ENCODE measurements at regions not wholly inside any gene's neighbourhood (a gene's known extent, or its start where the extent isn't known, plus 50 kb on each side); places are given as distances from the start of the nearest gene placed in this dataset.

DNA sequence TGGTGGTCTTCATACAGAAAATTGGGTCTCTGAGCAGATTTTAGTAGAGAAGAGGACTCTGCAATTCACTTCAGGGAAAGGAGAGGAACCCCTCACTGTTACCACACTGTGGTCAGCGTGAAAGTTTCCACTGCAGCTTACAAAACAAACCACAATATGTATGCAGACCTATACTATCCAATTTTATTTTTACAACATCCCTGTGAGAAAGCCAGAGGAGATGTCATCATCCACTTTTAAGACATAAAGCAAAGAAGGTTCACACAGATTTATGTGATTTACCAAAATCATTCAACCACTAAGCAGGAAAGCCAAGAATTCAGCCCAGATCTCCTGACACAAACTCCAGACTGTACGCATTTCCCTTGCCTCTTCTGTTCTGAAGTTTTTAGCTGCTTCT, 442.4 kb downstream of the FRK start:
- TF ChIP-seq, protein P1, sequence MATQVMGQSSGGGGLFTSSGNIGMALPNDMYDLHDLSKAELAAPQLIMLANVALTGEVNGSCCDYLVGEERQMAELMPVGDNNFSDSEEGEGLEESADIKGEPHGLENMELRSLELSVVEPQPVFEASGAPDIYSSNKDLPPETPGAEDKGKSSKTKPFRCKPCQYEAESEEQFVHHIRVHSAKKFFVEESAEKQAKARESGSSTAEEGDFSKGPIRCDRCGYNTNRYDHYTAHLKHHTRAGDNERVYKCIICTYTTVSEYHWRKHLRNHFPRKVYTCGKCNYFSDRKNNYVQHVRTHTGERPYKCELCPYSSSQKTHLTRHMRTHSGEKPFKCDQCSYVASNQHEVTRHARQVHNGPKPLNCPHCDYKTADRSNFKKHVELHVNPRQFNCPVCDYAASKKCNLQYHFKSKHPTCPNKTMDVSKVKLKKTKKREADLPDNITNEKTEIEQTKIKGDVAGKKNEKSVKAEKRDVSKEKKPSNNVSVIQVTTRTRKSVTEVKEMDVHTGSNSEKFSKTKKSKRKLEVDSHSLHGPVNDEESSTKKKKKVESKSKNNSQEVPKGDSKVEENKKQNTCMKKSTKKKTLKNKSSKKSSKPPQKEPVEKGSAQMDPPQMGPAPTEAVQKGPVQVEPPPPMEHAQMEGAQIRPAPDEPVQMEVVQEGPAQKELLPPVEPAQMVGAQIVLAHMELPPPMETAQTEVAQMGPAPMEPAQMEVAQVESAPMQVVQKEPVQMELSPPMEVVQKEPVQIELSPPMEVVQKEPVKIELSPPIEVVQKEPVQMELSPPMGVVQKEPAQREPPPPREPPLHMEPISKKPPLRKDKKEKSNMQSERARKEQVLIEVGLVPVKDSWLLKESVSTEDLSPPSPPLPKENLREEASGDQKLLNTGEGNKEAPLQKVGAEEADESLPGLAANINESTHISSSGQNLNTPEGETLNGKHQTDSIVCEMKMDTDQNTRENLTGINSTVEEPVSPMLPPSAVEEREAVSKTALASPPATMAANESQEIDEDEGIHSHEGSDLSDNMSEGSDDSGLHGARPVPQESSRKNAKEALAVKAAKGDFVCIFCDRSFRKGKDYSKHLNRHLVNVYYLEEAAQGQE (IDR thresholded peaks at IDR 0.05; ENCODE audit: insufficient read depth in 1 of 2, low read depth in 2 of 2, low read length in 1 of 2) = no peak
- TF ChIP-seq POLR2AphosphoS5 (IDR thresholded peaks at IDR 0.05; ENCODE audit: low read depth, low read length) (no peak), TCF7L2 (IDR thresholded peaks at IDR 0.05; ENCODE audit: low read depth, low read length) (no peak), SIN3A (IDR thresholded peaks at IDR 0.05; ENCODE audit: borderline replicate concordance, insufficient read depth, low read depth, low read length) (no peak)
- TF ChIP-seq, protein P2, sequence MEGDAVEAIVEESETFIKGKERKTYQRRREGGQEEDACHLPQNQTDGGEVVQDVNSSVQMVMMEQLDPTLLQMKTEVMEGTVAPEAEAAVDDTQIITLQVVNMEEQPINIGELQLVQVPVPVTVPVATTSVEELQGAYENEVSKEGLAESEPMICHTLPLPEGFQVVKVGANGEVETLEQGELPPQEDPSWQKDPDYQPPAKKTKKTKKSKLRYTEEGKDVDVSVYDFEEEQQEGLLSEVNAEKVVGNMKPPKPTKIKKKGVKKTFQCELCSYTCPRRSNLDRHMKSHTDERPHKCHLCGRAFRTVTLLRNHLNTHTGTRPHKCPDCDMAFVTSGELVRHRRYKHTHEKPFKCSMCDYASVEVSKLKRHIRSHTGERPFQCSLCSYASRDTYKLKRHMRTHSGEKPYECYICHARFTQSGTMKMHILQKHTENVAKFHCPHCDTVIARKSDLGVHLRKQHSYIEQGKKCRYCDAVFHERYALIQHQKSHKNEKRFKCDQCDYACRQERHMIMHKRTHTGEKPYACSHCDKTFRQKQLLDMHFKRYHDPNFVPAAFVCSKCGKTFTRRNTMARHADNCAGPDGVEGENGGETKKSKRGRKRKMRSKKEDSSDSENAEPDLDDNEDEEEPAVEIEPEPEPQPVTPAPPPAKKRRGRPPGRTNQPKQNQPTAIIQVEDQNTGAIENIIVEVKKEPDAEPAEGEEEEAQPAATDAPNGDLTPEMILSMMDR (IDR thresholded peaks at IDR 0.05) = no peak
- Histone ChIP-seq H3K36me3 (ENCODE audit: control insufficient read depth, insufficient read depth, low read length) (no peaks in the 10 kb centered on the region), H3K4me1 (ENCODE audit: control insufficient read depth, insufficient read depth, low read length) (no peaks in the 10 kb centered on the region), H3K9me3 (ENCODE audit: control insufficient read depth, insufficient read depth, low read depth, low read length) (no peaks in the 10 kb centered on the region), H3K4me3 (ENCODE audit: low read depth in 2 of 2, low read length in 2 of 2) (no peak overlapping the region), H3K27me3 (ENCODE audit: control insufficient read depth, insufficient read depth, low read length) (no peaks in the 10 kb centered on the region), H3K27ac (ENCODE audit: low read length) (no peak overlapping the region)
- CTCF ChIA-PET = no interaction called here
- BruUV-seq (replicated peaks) = no TSS peak
- in situ Hi-C loops (cut with HindIII; ENCODE audit: low pct_unique_long_range_greater_than_20kb, low sequenced_read_pairs) (no loop called here), intact Hi-C loops (cut with micrococcal nuclease; ENCODE audit: unreplicated experiment) (no loop called here)
- ATAC-seq = no peak
- no peak for DNase-seq (ENCODE audit: low read depth, low spot score)
- POLR2A ChIA-PET = no interaction called here

- TF ChIP-seq, protein P2 (IDR thresholded peaks at IDR 0.05) = no peak
- TF ChIP-seq, protein P1 (IDR thresholded peaks at IDR 0.05; ENCODE audit: insufficient read depth in 1 of 2, low read depth in 2 of 2, low read length in 1 of 2) = no peak
- no peak for TF ChIP-seq POLR2AphosphoS5 (IDR thresholded peaks at IDR 0.05; ENCODE audit: low read depth, low read length)
- TF ChIP-seq TCF7L2 (IDR thresholded peaks at IDR 0.05; ENCODE audit: low read depth, low read length) = no peak
- no peak for TF ChIP-seq SIN3A (IDR thresholded peaks at IDR 0.05; ENCODE audit: borderline replicate concordance, insufficient read depth, low read depth, low read length)
- no peaks in the 10 kb centered on the region for H3K27me3 ChIP-seq (ENCODE audit: control insufficient read depth, insufficient read depth, low read length)
- BruUV-seq (replicated peaks) = no TSS peak
- DNase-seq (ENCODE audit: low read depth, low spot score) (no peak), ATAC-seq (no peak)
- intact Hi-C loops (cut with micrococcal nuclease; ENCODE audit: unreplicated experiment) (no loop called here), in situ Hi-C loops (cut with HindIII; ENCODE audit: low pct_unique_long_range_greater_than_20kb, low sequenced_read_pairs) (no loop called here)
- H3K4me3 ChIP-seq (ENCODE audit: low read depth in 2 of 2, low read length in 2 of 2) = no peak overlapping the region
- no peak overlapping the region for H3K27ac ChIP-seq (ENCODE audit: low read length)
- ChIA-PET POLR2A (no interaction called here), CTCF (interaction anchor here (0.7 kb wide), 1 partner anchor 16 kb away, joined by 9 read pairs; no protein-coding TSS in a partner anchor)
- no peaks in the 10 kb centered on the region for H3K9me3 ChIP-seq (ENCODE audit: control insufficient read depth, insufficient read depth, low read depth, low read length)
- H3K36me3 ChIP-seq (ENCODE audit: control insufficient read depth, insufficient read depth, low read length) = no peaks in the 10 kb centered on the region
- no peaks in the 10 kb centered on the region for H3K4me1 ChIP-seq (ENCODE audit: control insufficient read depth, insufficient read depth, low read length)
Observed at GRCh38 chr6:115617031-115617430, 443.7 kb downstream of the FRK start.
